NCI-H82 (cell line): ENCODE measurements at regions not wholly inside any gene's neighbourhood (a gene's known extent, or its start where the extent isn't known, plus 50 kb on each side); places are given as distances from the start of the nearest gene placed in this dataset.
"Not testable (repeated sequence)": the region's sequence is repeated elsewhere in the genome, so short reads cannot be mapped to it uniquely, and the experiment has no call there.

Source experiments
- DNase-seq: peaks from one replicate; lab custom pipeline; 2025; lab: John Stamatoyannopoulos, UW

GRCh38 chr18:51248685-51249084 lies 51.2 kb upstream of the MEX3C start:
- DNase-seq, result no peak

GRCh38 chr18:51250006-51250405 lies 52.5 kb upstream of the MEX3C start:
- DNase-seq, result no peak

- no peak for DNase-seq
These were observed 53.1 kb upstream of the MEX3C start for GRCh38 chr18:51250458-51251024.

- no peak for DNase-seq
These were observed 54.1 kb upstream of the MEX3C start for GRCh38 chr18:51251625-51252024.

GRCh38 chr18:51253476-51253875 lies 56.0 kb upstream of the MEX3C start:
- no peak for DNase-seq

- DNase-seq, result no peak
These were observed 58.2 kb upstream of the MEX3C start for GRCh38 chr18:51255693-51256092.

- no peak for DNase-seq
These were observed 59.7 kb upstream of the MEX3C start for GRCh38 chr18:51257150-51257549.

GRCh38 chr18:51260118-51260517 lies 62.6 kb upstream of the MEX3C start:
- DNase-seq, result no peak

GRCh38 chr18:51266077-51266476 lies 68.6 kb upstream of the MEX3C start:
- DNase-seq, result not testable (repeated sequence)

- no peak for DNase-seq
These were observed 69.3 kb upstream of the MEX3C start for GRCh38 chr18:51266773-51267172.

- DNase-seq, result peak; percentile 74
These were observed 76.0 kb upstream of the MEX3C start for GRCh38 chr18:51273437-51273836.

GRCh38 chr18:51275712-51276476 lies 78.4 kb upstream of the MEX3C start:
- peak; percentile 88 for DNase-seq

GRCh38 chr18:51278045-51278649 lies 80.7 kb upstream of the MEX3C start:
- peak; percentile 74 for DNase-seq

GRCh38 chr18:51279367-51279984 lies 82.0 kb upstream of the MEX3C start:
- DNase-seq, result no peak

GRCh38 chr18:51287818-51288508 lies 90.5 kb upstream of the MEX3C start:
- no peak for DNase-seq

- no peak for DNase-seq
These were observed 91.1 kb upstream of the MEX3C start for GRCh38 chr18:51288582-51288981.

- no peak for DNase-seq
These were observed 93.4 kb upstream of the MEX3C start for GRCh38 chr18:51290860-51291259.

- no peak for DNase-seq
These were observed 103.4 kb upstream of the MEX3C start for GRCh38 chr18:51300912-51301311.

GRCh38 chr18:51301376-51301775 lies 103.9 kb upstream of the MEX3C start:
- DNase-seq, result no peak

GRCh38 chr18:51316677-51317076 lies 119.2 kb upstream of the MEX3C start:
- DNase-seq, result peak; percentile 36

GRCh38 chr18:51321696-51322095 lies 124.2 kb upstream of the MEX3C start:
- DNase-seq, result no peak

- no peak for DNase-seq
These were observed 126.5 kb upstream of the MEX3C start for GRCh38 chr18:51323961-51324360.
